Activated CD4-positive, alpha-beta memory T cell treated with anti-CD3 and anti-CD28 coated beads, Interleukin-2, amount 10 ng/mL, durations not matched to agents 7 days and 5 days (primary cell): ENCODE measurements at regions not wholly inside any gene's neighbourhood (a gene's known extent, or its start where the extent isn't known, plus 50 kb on each side); places are given as distances from the start of the nearest gene placed in this dataset.
"Not testable (repeated sequence)": the region's sequence is repeated elsewhere in the genome, so short reads cannot be mapped to it uniquely, and the experiment has no call there.

Experiments used
- CTCF ChIA-PET: fragments of 350-600 bp; sonication (Branson Sonifier 250); formaldehyde crosslinking; loops from one replicate; lab custom pipeline; 2021; ENCODE audit warnings: antibody characterized with exemption, inconsistent platforms; lab: Charles Lee
- POLR2A ChIA-PET: fragments of 350-600 bp; sonication (Branson Sonifier 250); formaldehyde crosslinking; loops from one replicate; lab custom pipeline; 2021; ENCODE audit warnings: antibody characterized with exemption; lab: Charles Lee
- DNase-seq: peaks from one replicate; pipeline ENCODE4 v3.0.0-alpha.2; 2020
- H3K27ac Mint-ChIP-seq: one replicate; pipeline ENCODE4 v1.8.0; 2021; ENCODE audit warnings: mild to moderate bottlenecking, mixed read lengths
- H3K27me3 Mint-ChIP-seq: one replicate; pipeline ENCODE4 v1.8.0; 2021; ENCODE audit warnings: mixed read lengths
- H3K36me3 Mint-ChIP-seq: one replicate; pipeline ENCODE4 v1.8.0; 2021; ENCODE audit warnings: low read depth, mixed read lengths
- H3K4me1 Mint-ChIP-seq: one replicate; pipeline ENCODE4 v1.8.0; 2021; ENCODE audit warnings: mixed read lengths
- H3K4me3 Mint-ChIP-seq: one replicate; pipeline ENCODE4 v1.8.0; 2021; ENCODE audit warnings: mild to moderate bottlenecking, mixed read lengths
- H3K9me3 Mint-ChIP-seq: one replicate; pipeline ENCODE4 v1.8.0; 2021; ENCODE audit warnings: mixed read lengths

DNA sequence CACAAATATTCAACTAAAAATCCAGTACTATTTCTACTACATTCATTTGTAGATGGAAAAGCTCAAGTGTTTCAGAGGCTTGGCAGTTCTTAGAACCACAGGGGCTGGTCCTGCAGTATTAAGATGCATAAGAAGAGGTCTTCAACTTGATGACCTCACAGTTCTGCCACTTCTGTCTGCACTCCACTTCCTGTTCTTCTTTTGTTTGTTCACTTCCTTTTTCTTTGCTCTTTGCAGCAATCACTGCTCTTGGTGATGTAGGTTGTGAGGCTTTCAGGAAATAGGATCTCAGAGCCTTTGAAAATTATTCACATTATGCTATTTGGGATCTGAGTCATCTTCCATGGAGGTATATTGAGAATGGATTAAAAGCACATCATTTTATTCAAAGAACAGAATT, 602.0 kb upstream of the CPEB2 start:
- DNase-seq: no peak
- CTCF ChIA-PET: no interaction called here
- Mint-ChIP-seq H3K4me3 (no peak overlapping the region), H3K27ac (no peak overlapping the region), H3K27me3 (no peaks in the 10 kb centered on the region), H3K9me3 (peaks cover 11% of the 10 kb centered on the region), H3K4me1 (no peaks in the 10 kb centered on the region), H3K36me3 (no peaks in the 10 kb centered on the region)
- POLR2A ChIA-PET: no interaction called here

DNA sequence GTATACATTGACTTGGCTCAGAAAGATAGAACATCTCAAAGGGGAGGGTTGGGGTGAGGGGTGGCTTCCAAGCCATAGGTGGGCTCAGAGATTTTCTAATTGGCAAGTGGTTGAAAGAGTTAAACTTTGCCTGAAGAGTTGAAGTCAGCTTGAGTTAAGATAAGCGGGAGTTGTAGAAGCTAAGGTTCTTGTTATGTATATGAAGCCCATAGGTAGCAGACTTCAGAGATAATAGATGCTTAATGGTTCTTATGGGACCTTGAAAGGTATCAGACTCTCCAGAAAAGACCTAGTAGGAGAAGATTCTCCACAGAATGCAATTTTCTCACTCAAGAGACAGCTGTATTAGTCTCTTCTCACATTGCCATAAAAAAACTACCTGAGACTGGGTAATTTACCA, 599.1 kb upstream of the CPEB2 start:
- Mint-ChIP-seq H3K27ac (no peak overlapping the region), H3K4me1 (no peaks in the 10 kb centered on the region), H3K9me3 (peaks cover 11% of the 10 kb centered on the region), H3K36me3 (no peaks in the 10 kb centered on the region), H3K27me3 (no peaks in the 10 kb centered on the region), H3K4me3 (no peak overlapping the region)
- ChIA-PET POLR2A (no interaction called here), CTCF (no interaction called here)
- DNase-seq: no peak

DNA sequence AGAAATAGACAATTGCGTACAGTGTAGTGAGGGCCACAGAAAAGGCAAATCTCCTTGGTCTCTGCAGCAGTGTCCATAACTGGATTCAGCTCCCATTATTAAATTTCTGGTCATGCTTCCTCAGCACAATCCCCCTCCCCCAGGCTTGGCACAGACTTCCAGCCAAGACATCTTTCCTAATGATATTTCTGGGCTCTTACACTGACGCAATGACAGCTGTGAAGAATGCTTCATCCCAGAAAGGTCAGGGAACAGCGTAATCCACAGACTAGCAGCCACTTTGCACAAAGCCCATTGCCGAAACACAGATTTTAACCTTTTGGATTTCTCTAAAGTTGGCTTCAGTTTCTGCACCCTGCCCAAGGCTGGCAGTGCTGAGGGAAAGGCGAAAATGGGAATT, 597.6 kb upstream of the CPEB2 start:
- no peak for DNase-seq
- no peaks in the 10 kb centered on the region for H3K36me3 Mint-ChIP-seq
- H3K27me3 Mint-ChIP-seq: no peaks in the 10 kb centered on the region
- no peak overlapping the region for H3K27ac Mint-ChIP-seq
- peaks cover 11% of the 10 kb centered on the region for H3K9me3 Mint-ChIP-seq
- no peak overlapping the region for H3K4me3 Mint-ChIP-seq
- CTCF ChIA-PET: no interaction called here
- POLR2A ChIA-PET: no interaction called here
- H3K4me1 Mint-ChIP-seq: no peaks in the 10 kb centered on the region

DNA sequence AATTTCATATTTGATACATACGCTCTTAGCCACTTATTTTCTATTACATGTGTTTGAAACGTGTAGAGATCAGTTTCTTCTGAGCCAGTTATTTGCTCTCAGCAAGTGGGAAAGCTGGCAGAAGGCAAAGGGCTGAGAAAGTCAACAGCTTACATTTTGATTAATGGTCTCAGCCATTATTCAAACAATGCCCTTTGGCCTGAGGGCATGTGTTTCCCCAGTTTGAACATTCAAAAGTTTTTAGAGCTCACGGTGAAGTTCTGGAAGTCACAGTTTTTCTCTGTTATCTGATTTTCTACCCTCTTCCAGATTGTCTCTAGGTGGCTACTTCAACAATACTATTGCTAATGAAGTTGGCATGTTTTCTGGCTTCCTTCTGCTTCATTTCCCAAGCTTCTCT, 591.8 kb upstream of the CPEB2 start:
- H3K4me1 Mint-ChIP-seq: no peaks in the 10 kb centered on the region
- CTCF ChIA-PET: no interaction called here
- no peak overlapping the region for H3K27ac Mint-ChIP-seq
- H3K4me3 Mint-ChIP-seq: no peak overlapping the region
- H3K27me3 Mint-ChIP-seq: no peaks in the 10 kb centered on the region
- POLR2A ChIA-PET: no interaction called here
- DNase-seq: no peak
- H3K9me3 Mint-ChIP-seq: peaks cover 2% of the 10 kb centered on the region
- H3K36me3 Mint-ChIP-seq: no peaks in the 10 kb centered on the region

DNA sequence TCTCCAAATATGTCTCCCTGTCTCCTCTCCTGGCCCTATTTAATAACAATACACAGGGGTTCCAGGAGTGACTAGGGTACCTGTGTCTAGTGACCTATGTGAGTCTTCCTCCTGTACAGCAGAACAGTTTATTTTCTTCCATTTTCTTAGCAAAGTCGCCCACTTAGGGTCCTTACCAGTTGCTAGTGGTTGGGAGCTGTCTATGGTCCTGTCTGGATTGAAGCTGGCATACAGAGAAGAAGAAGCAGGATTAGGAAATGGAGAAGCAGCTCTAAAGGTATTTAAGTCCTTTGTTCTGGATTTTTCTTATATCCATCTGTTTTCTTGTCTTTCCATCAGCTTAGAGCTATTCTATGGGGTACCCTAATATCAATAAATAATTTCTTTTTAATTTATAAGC, 587.1 kb upstream of the CPEB2 start:
- CTCF ChIA-PET: no interaction called here
- POLR2A ChIA-PET: no interaction called here
- H3K36me3 Mint-ChIP-seq: no peaks in the 10 kb centered on the region

DNA sequence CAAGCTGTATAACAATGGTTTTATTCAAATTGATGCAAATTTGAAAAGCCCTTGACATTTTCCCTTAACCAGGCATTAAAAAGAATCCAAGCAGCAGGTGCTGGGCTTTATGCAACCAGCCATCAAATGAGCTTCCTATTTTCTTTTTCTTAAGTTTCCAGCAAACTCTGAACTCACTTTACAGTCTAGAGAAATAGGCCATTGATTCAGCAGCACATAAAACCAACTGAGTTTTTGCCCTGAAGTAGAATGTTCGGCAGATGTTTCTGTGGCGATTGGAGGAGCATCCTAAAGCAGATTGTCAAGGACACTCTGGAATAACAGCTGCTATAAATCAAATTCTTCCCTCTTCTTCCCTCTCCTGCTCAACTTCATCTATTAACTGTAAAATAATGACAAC, 582.8 kb upstream of the CPEB2 start:
- no peaks in the 10 kb centered on the region for H3K4me1 Mint-ChIP-seq
- DNase-seq: no peak
- H3K4me3 Mint-ChIP-seq: no peak overlapping the region
- H3K27ac Mint-ChIP-seq: no peak overlapping the region
- no peaks in the 10 kb centered on the region for H3K9me3 Mint-ChIP-seq
- ChIA-PET CTCF (no interaction called here), POLR2A (no interaction called here)
- H3K36me3 Mint-ChIP-seq: no peaks in the 10 kb centered on the region
- H3K27me3 Mint-ChIP-seq: no peaks in the 10 kb centered on the region

More for the DNA sequence above, 587.1 kb upstream of the CPEB2 start:
- Mint-ChIP-seq H3K27me3 (no peaks in the 10 kb centered on the region), H3K4me1 (no peaks in the 10 kb centered on the region), H3K9me3 (peaks cover 2% of the 10 kb centered on the region), H3K27ac (no peak overlapping the region), H3K4me3 (no peak overlapping the region)
- no peak for DNase-seq

DNA sequence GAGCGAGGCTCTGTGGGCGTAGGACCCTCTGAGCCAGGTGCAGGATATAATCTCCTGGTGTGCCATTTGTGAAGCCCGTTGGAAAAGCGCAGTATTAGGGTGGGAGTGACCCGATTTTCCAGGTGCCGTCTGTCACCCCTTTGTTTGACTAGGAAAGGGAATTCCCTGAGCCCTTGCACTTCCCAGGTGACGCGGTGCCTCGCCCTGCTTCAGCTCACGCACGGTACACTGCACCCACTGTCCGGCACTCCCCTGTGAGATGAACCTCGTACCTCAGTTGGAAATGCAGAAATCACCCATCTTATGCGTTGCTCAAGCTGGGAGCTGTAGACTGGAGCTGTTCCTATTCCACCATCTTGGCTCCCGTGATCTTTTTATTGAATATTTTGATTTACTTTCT, 576.0 kb upstream of the CPEB2 start:
- POLR2A ChIA-PET, H3K4me1 Mint-ChIP-seq, H3K4me3 Mint-ChIP-seq, H3K27ac Mint-ChIP-seq, H3K9me3 Mint-ChIP-seq, CTCF ChIA-PET, DNase-seq, H3K27me3 Mint-ChIP-seq, H3K36me3 Mint-ChIP-seq: not testable (repeated sequence)

DNA sequence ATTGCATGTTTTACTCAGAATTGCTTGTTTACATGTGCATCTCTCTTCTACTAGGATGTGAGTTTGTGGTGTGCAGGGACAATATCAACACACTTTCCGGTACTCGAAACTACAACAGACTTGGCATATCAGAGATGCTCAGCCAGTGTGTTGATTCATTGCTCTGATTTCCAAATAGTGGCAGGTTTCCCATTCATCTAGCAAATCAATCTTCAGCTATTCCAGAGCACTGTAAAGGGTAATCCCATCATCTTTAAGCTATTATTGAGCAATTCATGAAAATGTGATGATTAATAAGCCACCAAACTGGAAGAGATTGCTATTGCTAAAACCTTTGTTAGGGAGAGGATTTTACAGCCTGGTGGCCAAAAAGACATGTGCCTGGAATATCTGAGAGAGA, 574.2 kb upstream of the CPEB2 start:
- H3K4me3 Mint-ChIP-seq: no peak overlapping the region
- H3K27me3 Mint-ChIP-seq: no peaks in the 10 kb centered on the region
- no peak overlapping the region for H3K27ac Mint-ChIP-seq
- H3K9me3 Mint-ChIP-seq: peaks cover 5% of the 10 kb centered on the region
- DNase-seq: no peak
- H3K4me1 Mint-ChIP-seq: peaks cover 2% of the 10 kb centered on the region
- ChIA-PET POLR2A (no interaction called here), CTCF (no interaction called here)
- H3K36me3 Mint-ChIP-seq: no peaks in the 10 kb centered on the region

DNA sequence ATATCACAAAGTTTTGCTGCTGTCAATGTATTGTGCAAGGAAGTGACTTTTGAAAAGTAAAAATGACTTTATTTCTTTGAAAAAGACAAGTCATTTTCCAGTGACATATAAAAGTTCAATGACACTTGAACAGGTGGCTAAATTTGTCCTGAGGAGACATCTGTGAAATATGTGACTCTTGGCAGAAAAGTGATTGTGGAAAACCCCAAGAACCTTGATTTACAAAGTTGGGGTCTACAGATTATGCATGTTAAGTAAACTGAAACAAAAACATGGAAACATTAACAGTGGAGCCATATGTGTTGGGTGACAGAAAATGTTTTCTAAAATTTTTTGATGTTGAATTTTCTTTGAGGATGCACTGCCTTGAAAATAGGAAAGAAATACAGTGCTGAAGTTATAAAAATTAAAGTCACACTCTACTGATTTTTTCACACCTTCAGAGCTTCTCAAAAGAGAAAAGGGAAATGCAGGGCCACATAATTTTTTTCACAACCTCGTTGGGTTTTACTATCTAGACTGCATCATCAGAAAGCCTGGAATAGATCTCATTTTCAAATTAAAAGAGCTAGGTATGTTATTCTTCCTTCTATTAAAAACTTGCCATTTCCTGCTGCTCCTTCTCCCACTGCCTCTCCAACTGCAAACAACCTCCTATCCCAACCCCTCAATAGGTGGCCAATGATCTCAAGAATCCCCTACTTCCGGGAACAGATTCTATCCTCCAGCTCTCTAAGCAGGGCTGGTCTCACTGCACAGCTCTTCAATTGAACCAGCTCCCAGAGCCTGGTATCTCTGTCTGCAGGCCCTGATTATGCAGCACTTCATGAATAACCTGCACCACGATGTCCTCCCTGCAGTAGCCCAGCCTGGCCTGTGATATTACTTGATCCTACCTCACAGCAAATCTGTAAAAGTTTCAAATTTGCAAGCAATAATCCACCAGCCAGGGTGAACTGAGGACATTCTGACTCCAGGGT, 570.8 kb upstream of the CPEB2 start:
- Mint-ChIP-seq H3K4me3 (no peak overlapping the region), H3K9me3 (peaks cover 5% of the 10 kb centered on the region), H3K4me1 (peaks cover 2% of the 10 kb centered on the region), H3K27ac (no peak overlapping the region), H3K27me3 (no peaks in the 10 kb centered on the region), H3K36me3 (no peaks in the 10 kb centered on the region)
- DNase-seq: no peak
- POLR2A ChIA-PET: no interaction called here
- CTCF ChIA-PET: no interaction called here

DNA sequence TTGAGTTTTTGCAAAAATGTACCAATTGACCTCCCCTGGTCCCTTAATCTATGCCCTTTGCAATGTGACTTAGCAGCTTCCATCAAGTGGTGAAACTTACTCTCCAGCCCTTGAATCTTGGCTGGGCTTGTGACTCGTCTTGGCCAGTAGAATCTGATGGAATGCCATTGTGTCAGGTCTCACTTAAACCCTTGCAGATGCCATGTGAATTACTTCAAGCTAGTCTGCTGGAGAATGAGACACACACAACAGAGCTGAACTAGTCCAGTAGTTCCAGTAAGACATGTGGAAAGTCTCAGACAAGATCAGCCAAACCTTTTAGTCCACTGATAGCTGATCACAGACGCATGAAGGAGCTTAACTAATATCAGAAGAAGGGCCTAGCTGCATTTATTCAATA, 567.8 kb upstream of the CPEB2 start:
- Mint-ChIP-seq H3K27me3 (no peaks in the 10 kb centered on the region), H3K4me3 (no peak overlapping the region), H3K4me1 (no peaks in the 10 kb centered on the region), H3K36me3 (no peaks in the 10 kb centered on the region), H3K27ac (no peak overlapping the region), H3K9me3 (no peaks in the 10 kb centered on the region)
- CTCF ChIA-PET: no interaction called here
- DNase-seq: no peak
- POLR2A ChIA-PET: no interaction called here

DNA sequence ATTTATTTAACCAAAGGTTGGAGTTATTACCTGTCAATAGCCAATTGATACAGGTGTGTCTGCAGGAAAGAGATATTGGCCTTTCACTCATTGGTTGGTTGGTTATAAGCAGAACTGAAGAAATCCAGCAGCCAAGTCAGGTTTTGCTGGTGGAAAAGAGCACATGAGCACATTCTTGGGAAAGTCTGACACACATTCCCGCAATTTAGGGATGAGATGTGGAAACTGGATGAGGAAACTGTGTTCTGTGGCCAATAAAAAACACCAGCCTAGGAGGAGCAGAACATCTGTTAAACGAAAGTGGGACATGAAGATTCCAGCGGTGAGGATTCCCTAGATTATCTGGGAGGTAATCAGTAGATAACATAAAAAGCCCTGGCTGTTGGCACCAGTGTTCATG, 567.4 kb upstream of the CPEB2 start:
- Mint-ChIP-seq H3K4me3 (no peak overlapping the region), H3K27ac (no peak overlapping the region), H3K4me1 (no peaks in the 10 kb centered on the region), H3K36me3 (no peaks in the 10 kb centered on the region), H3K27me3 (no peaks in the 10 kb centered on the region), H3K9me3 (no peaks in the 10 kb centered on the region)
- POLR2A ChIA-PET: no interaction called here
- CTCF ChIA-PET: no interaction called here
- no peak for DNase-seq

DNA sequence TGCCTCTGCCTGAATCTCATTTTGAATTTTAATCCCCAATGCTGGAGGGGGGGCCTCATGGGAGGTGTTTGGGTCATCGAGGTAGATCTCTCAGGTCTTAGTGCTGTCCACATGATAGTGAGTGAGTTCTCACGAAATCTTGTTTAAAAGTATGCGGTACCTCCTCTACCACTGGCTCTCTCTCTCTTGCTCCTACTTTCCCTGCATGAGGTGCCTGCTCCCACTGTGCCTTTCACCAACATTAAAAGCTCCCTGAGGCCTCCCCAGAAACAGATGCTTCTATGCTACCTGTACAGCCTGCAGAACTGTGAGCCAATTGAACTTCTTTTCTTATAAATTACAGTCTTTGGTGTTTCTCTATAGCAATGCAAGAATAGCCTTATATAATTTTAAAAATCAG, 560.7 kb upstream of the CPEB2 start:
- Mint-ChIP-seq H3K9me3 (peaks cover 3% of the 10 kb centered on the region), H3K4me1 (no peaks in the 10 kb centered on the region), H3K36me3 (no peaks in the 10 kb centered on the region), H3K27me3 (no peaks in the 10 kb centered on the region), H3K4me3 (no peak overlapping the region), H3K27ac (no peak overlapping the region)
- no peak for DNase-seq
- POLR2A ChIA-PET: no interaction called here
- CTCF ChIA-PET: no interaction called here

DNA sequence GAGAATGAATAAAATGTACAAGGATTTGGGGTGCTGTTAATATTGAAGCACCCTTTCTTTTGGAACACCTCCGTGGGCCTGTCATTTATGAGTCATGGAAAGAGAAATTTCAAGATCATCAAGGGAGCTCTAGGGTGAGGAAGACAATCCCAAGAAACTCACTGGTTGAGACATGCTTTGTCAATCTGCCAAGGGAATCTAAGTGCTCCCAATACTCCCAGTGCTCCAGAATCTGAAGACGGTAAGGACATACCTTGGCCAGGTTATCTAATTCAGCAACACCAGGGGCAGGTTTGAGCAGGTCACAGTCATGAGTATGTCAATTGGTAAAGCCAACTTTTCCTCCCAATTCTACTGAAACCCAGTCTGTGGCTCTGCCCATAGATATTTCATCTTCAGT, 556.4 kb upstream of the CPEB2 start:
- Mint-ChIP-seq H3K4me3 (no peak overlapping the region), H3K27ac (no peak overlapping the region), H3K4me1 (no peaks in the 10 kb centered on the region), H3K9me3 (peaks cover 3% of the 10 kb centered on the region), H3K27me3 (no peaks in the 10 kb centered on the region), H3K36me3 (no peaks in the 10 kb centered on the region)
- DNase-seq: no peak
- CTCF ChIA-PET: no interaction called here
- POLR2A ChIA-PET: no interaction called here

DNA sequence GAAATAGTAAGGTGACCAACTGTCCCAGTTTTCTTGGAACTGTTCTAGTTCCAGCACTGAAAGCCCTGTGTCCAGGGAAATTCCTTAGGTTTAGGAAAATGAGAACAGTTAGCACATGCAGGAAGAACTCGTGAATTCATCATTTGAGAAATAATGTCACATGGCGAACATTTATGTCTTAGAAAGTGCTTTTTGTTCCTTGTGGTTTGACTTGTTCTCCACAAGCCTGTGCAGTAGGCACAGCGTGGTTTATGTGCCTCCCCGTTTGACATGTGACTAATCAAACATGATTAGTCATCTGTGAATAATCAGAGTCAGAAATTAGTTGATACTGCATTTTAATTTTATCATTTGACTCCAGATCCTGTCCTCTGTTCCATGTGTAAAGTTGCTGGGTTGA, 556.0 kb upstream of the CPEB2 start:
- peaks cover 3% of the 10 kb centered on the region for H3K9me3 Mint-ChIP-seq
- no peaks in the 10 kb centered on the region for H3K4me1 Mint-ChIP-seq
- no peaks in the 10 kb centered on the region for H3K27me3 Mint-ChIP-seq
- DNase-seq: no peak
- H3K36me3 Mint-ChIP-seq: no peaks in the 10 kb centered on the region
- no peak overlapping the region for H3K27ac Mint-ChIP-seq
- ChIA-PET CTCF (no interaction called here), POLR2A (no interaction called here)
- H3K4me3 Mint-ChIP-seq: no peak overlapping the region
